ENCODE measurements at regions not wholly inside any gene's neighbourhood (a gene's known extent, or its start where the extent isn't known, plus 50 kb on each side); places are given as distances from the start of the nearest gene placed in this dataset.
"Not testable (repeated sequence)": the region's sequence is repeated elsewhere in the genome, so short reads cannot be mapped to it uniquely, and the experiment has no call there.

- no peak for DNase-seq (ENCODE audit: extremely low read depth, low read depth, low spot score)
Observed at GRCh38 chrX:129091097-129091496, 432.2 kb downstream of the SMARCA1 start.

DNA sequence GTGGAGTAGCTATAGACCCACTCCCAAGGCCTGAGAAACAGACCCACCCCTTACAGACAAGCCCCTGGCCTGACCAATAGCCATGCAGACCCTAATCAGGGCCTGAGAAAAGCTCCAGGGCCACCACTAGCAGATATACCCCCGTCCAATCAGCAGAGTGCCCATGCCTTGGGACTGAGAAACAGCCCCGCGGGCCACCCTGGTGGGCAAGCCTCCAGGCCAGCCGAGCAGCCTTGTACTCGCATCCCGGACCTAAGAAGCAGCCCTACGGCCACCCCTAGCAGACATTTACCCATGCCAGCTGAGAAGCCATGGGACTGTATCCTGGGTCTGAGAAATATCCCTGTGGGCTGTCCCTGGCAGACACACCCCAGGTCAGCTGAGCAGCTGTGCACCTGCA is 436.5 kb downstream of the SMARCA1 start:
- no peak for DNase-seq (ENCODE audit: extremely low read depth, low read depth, low spot score)

- DNase-seq (ENCODE audit: extremely low read depth, low read depth, low spot score): not testable (repeated sequence)
Observed at GRCh38 chrX:129084291-129084690, 439.0 kb downstream of the SMARCA1 start.

- DNase-seq (ENCODE audit: extremely low read depth, low read depth, low spot score): no peak
Observed at GRCh38 chrX:129077424-129078170, 445.7 kb downstream of the SMARCA1 start.

DNA sequence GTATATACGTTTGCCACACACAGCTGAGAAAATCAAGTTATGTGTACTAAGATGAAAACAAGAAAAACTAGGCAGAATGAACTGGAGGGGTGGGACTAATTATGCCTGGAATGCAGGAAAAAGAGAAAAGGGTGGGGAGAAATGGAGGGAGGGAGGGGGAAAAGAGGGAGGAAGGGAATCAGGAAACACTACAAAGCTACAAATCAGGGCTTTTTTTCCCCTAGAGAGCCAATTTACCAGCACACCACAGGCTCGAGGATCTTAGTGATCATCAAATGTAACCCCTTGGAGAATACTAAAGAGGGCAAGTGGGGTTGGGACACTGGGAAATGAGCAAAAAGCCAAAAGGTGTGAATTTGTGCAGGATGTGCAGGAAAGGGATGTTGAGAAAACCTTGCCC is 451.9 kb downstream of the SMARCA1 start:
- DNase-seq (ENCODE audit: extremely low read depth, low read depth, low spot score): no peak

GRCh38 chrX:129065895-129066294 is 457.4 kb downstream of the SMARCA1 start:
- no peak for DNase-seq (ENCODE audit: extremely low read depth, low read depth, low spot score)

- DNase-seq (ENCODE audit: extremely low read depth, low read depth, low spot score): no peak
Observed at GRCh38 chrX:129058405-129058804, 464.9 kb downstream of the SMARCA1 start.

- DNase-seq (ENCODE audit: extremely low read depth, low read depth, low spot score): no peak
Observed at GRCh38 chrX:129043138-129043537, 480.2 kb downstream of the SMARCA1 start.

DNA sequence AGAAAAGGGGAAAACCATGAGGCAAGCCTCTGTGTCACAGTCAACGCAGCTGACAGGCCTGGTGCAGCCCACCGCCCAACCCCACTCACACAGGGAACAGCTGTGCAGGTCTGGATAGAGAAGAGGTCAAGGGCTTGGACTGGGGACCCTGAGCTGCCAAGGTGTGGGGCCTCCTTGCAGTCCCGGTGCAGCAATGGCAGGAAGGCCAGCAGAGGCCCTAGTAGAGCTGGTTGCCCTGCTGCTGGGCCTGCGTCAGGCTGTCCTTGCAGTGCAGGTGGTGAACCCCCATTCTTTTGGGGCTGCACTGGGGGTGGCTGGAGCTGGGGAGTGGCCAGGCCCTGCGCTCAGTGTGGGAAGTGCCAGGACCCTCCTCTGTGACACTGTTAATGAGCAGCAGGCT is 482.0 kb downstream of the SMARCA1 start:
- DNase-seq (ENCODE audit: extremely low read depth, low read depth, low spot score): no peak

DNA sequence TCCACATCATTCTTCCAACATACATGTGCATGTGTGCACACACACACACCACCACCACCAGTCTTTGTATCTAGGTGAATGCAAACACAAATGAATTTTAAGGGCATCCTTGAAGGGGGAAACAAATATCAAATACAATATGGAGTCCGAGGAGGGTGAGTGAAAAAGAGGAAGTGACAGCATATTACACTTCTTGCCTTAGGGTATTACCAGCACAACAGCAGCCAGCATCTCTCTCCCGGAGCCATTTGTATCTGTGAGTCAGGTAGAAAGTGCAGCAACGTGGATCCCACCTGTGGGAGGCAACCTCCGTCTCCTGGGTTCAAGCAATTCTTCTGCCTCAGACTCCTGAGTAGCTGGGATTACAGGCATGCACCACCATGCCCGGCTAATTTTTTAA is 483.2 kb downstream of the SMARCA1 start:
- no peak for DNase-seq (ENCODE audit: extremely low read depth, low read depth, low spot score)

DNA sequence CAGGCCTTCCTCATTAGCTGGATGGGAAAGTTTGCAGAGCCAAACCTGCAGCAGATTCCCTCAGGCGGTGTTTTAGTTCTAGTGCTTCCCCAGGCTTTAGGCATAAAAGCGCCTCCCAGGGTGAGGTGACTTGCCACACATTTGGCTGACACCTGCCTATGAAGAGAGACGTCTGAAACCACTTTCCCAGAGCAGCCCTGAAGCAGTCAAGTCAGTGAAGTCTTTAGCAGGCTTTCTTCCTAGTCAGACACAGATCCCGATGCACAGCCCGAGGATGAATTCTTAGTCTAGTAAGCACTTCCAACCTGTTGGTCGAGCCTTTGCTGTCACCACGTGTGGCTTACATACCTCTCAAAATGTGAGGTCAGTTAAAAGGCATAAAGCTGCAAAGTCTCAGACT is 484.1 kb downstream of the SMARCA1 start:
- DNase-seq (ENCODE audit: extremely low read depth, low read depth, low spot score): no peak

DNA sequence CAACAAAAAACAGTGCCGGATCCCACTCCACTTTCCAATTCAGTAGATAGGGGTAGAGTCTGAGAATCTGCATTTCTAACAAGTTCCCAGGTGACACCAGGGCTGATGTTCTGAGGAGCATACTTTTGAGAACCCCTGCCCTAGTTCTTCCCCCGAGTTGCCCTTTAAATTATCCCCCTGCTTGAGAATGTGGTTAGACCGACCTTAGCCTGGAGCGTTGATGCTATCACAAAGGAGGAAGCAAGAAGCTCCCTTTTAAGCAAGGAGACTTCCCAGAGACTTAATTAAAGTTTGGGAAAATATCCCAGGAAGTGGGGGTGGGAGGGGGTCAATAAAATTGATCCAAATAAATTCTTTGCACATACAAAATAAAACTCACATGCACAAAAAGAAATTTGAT is 485.9 kb downstream of the SMARCA1 start:
- DNase-seq (ENCODE audit: extremely low read depth, low read depth, low spot score): no peak

DNA sequence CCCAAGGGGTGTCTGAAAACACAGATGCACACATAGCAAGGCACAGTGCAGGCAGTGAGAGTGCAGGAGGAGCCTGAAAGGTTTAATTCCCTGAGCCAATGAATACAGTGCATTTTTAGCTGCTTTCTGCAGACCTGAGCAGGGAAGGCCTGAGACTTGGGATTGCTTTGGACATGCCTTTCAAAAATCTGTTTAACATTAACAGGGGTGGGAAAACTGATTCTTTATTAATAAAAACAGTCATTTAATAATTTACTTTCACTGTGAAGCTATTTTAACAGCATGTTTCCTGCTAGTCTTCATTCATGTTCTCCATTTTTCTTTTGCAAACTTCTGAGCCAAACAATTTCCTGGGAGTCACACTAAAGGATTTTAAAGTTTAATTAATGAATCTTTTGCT is 488.1 kb downstream of the SMARCA1 start:
- no peak for DNase-seq (ENCODE audit: extremely low read depth, low read depth, low spot score)

DNA sequence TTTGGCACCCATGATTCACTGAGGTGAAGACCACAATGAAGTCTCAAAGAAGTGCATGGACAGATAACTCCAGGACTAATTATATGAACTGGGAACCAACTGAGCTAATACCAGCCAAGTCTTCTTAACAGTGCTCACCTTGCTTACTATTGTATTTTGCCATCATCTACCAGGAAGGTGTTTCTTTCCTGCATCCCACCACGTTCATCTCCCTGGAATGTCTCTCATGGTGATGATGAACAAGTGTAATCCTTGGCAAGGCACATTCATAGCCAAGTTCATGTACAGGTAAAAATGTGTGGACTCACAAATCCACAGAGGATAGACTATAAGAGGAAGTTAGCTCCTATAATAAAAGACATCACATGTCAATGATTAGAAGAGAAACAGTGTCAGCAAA is 489.1 kb downstream of the SMARCA1 start:
- no peak for DNase-seq (ENCODE audit: extremely low read depth, low read depth, low spot score)

DNA sequence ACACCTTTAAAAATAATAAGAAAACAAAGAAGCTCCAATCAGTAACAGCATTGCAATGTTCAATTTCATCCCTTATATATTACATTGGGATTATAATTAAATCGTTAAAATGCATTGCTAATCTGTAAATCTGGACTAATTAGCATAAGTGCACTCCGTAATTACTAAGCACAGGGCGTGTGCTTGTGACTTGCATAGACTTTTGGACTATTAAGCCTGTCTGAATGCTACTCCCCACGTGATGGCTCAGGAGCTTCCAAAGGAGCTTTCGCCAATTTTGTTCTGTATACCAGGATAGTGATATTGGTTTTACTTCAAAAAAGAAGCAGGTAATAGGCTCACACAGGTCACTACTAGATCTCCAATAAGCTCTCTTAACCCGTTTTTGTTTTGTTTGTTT is 497.1 kb downstream of the SMARCA1 start:
- no peak for DNase-seq (ENCODE audit: extremely low read depth, low read depth, low spot score)

GRCh38 chrX:129025376-129025775 is 497.9 kb downstream of the SMARCA1 start:
- DNase-seq (ENCODE audit: extremely low read depth, low read depth, low spot score): no peak

- DNase-seq (ENCODE audit: extremely low read depth, low read depth, low spot score): no peak
Observed at GRCh38 chrX:129019412-129019811, 503.9 kb downstream of the SMARCA1 start.

DNA sequence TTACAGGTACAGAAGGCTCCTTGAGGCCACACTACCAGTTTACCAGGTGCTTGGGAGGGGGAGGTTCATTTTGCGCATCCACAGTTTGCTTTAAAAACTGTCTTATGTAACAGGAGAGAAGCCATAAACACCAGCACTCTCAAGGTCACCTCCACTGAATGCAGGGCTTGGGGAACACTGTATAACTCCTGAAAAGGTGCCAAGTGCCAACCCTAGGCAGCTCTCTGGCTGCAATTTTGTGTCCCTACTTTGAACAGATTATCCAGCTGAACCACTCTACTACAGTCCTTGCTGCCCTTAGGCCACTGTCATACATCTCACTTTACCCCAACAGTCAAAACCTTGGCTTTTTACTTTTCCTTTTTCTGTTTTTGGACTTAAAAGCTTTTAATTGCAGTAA is 507.9 kb downstream of the SMARCA1 start:
- no peak for DNase-seq (ENCODE audit: extremely low read depth, low read depth, low spot score)

DNA sequence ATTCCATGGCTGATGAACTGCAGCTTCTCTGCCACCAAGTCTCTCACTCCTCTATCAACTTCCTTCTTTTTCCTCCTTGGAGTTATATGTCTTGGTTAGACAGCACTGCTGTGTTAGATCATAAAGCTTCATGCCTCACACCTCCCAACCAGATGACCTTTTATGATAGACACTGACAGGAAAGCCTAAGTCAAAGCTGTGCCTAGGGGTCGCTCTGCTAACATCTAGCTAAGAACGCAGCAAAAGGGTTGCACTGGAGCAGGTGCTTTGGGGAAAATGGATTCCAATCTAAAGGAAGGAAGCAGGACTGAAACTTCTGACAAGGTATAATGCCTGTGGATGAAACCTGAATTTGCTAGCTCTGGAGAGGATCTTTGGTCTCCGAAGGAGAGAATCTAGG is 509.7 kb downstream of the SMARCA1 start:
- DNase-seq (ENCODE audit: extremely low read depth, low read depth, low spot score): no peak

- no peak for DNase-seq (ENCODE audit: extremely low read depth, low read depth, low spot score)
Observed at GRCh38 chrX:129007631-129008030, 515.7 kb downstream of the SMARCA1 start.

DNA sequence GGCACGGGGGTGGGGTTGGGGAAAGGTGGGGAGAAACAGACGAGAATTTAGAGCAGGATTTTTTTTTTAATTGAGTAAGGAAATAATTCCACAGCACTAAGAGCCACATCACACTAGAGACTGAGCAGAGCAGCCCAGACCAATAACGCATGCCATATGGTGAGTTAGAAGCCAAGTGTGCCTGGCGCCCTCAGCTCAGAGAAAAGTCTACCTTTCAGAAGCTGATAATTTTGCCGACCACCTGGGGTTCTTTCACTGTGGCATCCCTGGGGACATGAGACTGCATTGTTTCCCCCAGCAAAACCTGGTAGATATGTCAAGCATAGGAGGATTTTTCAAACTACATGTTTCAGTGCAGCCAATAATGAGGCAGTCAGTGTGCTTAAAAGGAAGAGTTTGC is 516.8 kb downstream of the SMARCA1 start:
- no peak for DNase-seq (ENCODE audit: extremely low read depth, low read depth, low spot score)

GRCh38 chrX:129000797-129001196 is 522.5 kb downstream of the SMARCA1 start:
- DNase-seq (ENCODE audit: extremely low read depth, low read depth, low spot score): no peak

DNA sequence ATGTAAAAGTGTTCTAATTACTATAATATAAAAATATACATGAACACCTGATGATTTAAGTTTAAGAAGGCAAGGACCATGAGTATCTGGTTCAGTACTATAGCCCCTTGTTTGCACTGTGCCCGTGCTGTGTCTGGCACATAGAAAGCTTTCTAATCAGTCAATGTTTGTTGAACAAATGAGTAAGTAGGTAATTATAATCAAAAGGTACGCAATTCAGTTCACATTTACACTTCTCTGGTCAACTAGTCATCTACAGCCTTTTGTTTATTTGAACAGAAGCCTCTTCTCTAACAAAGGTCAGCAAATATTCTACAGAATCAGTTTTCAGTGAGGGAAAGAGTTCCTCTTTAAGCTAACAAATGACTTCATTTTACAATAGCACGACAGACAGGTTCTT is 523.3 kb downstream of the SMARCA1 start:
- DNase-seq (ENCODE audit: extremely low read depth, low read depth, low spot score): no peak
